ENCODE measurements at regions not wholly inside any gene's neighbourhood (a gene's known extent, or its start where the extent isn't known, plus 50 kb on each side); places are given as distances from the start of the nearest gene placed in this dataset.
"Not testable (repeated sequence)": the region's sequence is repeated elsewhere in the genome, so short reads cannot be mapped to it uniquely, and the experiment has no call there.

- TF ChIP-seq JUND (IDR thresholded peaks at IDR 0.05; ENCODE audit: low read depth) = no peak
- in situ Hi-C loops (cut with HindIII; ENCODE audit: low pct_unique_long_range_greater_than_20kb, low sequenced_read_pairs) = no loop called here
- DNase-seq (ENCODE audit: low read depth in 1 of 2, low spot score in 1 of 2) = no peak
Measured at GRCh38 chr21:38088916-38089762, 167.7 kb upstream of the KCNJ15 start.

DNA sequence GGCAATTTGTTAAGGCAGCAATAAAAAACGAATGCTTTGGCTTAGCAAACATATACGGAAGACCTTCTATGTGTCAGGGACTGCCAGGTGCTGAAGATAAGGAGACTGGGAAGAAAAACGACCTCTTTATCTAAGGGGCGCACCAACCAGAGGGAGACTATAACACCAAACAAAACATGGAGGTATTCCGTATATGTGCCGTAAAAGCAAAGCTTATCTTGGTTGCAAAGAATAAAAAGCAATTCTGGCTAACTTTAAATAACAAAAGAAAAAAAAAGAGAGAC, 167.1 kb upstream of the KCNJ15 start:
- no peak for TF ChIP-seq JUND (IDR thresholded peaks at IDR 0.05; ENCODE audit: low read depth)
- no peak for DNase-seq (ENCODE audit: low read depth in 1 of 2, low spot score in 1 of 2)

DNA sequence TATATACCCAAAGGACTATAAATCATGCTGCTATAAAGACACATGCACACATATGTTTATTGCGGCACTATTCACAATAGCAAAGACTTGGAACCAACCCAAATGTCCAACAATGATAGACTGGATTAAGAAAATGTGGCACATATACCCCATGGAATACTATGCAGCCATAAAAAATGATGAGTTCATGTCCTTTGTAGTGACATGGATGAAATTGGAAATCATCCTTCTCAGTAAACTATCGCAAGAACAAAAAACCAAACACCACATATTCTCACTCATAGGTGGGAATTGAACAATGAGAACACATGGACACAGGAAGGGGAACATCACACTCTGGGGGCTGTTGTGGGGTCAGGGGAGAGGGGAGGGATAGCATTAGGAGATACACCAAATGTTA, 165.7 kb upstream of the KCNJ15 start:
- DNase-seq (ENCODE audit: low read depth in 1 of 2, low spot score in 1 of 2); in situ Hi-C loops (cut with HindIII; ENCODE audit: low pct_unique_long_range_greater_than_20kb, low sequenced_read_pairs): not testable (repeated sequence)

More for the DNA sequence above, 167.1 kb upstream of the KCNJ15 start:
- in situ Hi-C loops (cut with HindIII; ENCODE audit: low pct_unique_long_range_greater_than_20kb, low sequenced_read_pairs) = no loop called here

DNA sequence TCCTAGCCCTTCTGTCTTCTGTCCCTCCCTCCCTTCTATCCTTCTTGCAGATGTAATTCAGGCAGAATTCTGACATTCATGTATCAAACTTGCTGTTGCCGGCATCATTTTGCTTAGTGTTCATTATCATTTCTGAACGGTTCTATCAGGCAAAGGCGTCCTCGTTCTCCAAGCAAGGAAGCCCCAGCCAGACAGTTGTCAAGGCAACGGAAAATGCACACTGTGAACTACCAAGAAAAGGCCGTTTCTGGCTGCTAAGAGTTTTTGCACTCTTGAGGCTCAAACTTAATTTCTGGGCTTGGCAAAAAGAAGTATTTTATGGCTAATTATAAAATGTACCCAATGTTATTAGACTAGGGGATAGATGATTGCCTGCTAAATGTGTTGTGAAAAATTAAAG, 164.7 kb upstream of the KCNJ15 start:
- DNase-seq (ENCODE audit: low read depth in 1 of 2, low spot score in 1 of 2) = no peak
- TF ChIP-seq JUND (IDR thresholded peaks at IDR 0.05; ENCODE audit: low read depth) = no peak
- in situ Hi-C loops (cut with HindIII; ENCODE audit: low pct_unique_long_range_greater_than_20kb, low sequenced_read_pairs) = no loop called here

DNA sequence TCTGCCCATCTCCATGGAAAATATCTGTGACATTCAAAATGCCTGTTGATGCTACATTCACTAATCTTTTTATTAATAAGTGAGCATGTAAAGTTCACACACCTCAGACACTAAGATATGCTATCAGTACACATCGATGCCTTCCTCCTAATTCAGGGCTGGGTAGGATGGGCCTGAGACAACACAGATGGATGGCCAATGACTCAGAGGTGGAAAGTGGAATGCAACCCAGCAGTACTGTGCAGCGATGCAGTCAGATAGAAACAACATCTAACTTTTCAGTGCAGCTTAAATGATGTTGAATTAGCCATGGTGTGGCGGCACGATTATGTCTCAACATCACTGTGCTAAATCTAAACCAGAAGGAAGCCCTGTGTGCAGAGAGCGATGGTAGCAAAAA, 161.6 kb upstream of the KCNJ15 start:
- in situ Hi-C loops (cut with HindIII; ENCODE audit: low pct_unique_long_range_greater_than_20kb, low sequenced_read_pairs) = no loop called here
- no peak for TF ChIP-seq JUND (IDR thresholded peaks at IDR 0.05; ENCODE audit: low read depth)

GRCh38 chr21:38097789-38098188, 159.0 kb upstream of the KCNJ15 start:
- TF ChIP-seq JUND (IDR thresholded peaks at IDR 0.05; ENCODE audit: low read depth) = no peak

More for the DNA sequence above, 161.6 kb upstream of the KCNJ15 start:
- no peak for DNase-seq (ENCODE audit: low read depth in 1 of 2, low spot score in 1 of 2)

GRCh38 chr21:38112219-38112789, 144.5 kb upstream of the KCNJ15 start:
- TF ChIP-seq JUND (IDR thresholded peaks at IDR 0.05; ENCODE audit: low read depth) = no peak
- in situ Hi-C loops (cut with HindIII; ENCODE audit: low pct_unique_long_range_greater_than_20kb, low sequenced_read_pairs) = no loop called here
- DNase-seq (ENCODE audit: low read depth in 1 of 2, low spot score in 1 of 2) = no peak

More at GRCh38 chr21:38097789-38098188, 159.0 kb upstream of the KCNJ15 start:
- DNase-seq (ENCODE audit: low read depth in 1 of 2, low spot score in 1 of 2) = no peak
- in situ Hi-C loops (cut with HindIII; ENCODE audit: low pct_unique_long_range_greater_than_20kb, low sequenced_read_pairs) = no loop called here

DNA sequence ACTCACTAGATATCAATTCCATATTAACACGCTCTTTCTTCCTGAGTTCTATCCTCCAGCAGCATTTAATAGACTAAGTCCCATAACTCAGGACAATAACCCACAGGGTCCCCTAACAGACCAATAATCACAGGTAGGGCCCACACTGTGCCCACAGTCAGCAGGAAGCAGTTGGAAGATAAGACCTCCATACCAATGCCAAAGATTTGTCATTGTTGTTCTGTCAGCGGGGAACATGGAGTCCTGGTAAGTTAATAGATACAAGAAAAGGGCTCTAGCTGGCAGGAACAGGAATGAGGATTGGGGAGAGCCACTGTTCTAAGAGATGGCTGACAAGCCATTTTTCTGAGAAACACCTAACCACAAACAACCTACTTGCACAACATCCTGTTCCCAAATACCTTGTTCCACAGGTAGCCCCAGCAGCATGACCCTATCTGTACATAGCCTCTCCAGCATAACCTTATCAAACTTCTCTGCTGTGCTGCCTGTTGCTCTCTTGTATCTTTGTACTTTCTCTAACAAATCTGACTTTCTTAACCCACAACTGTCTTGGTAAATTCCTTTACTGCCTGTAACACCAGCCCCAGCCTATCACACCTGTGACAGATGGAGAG, 142.0 kb upstream of the KCNJ15 start:
- DNase-seq (ENCODE audit: low read depth in 1 of 2, low spot score in 1 of 2) = no peak
- TF ChIP-seq JUND (IDR thresholded peaks at IDR 0.05; ENCODE audit: low read depth) = no peak
- in situ Hi-C loops (cut with HindIII; ENCODE audit: low pct_unique_long_range_greater_than_20kb, low sequenced_read_pairs) = no loop called here

DNA sequence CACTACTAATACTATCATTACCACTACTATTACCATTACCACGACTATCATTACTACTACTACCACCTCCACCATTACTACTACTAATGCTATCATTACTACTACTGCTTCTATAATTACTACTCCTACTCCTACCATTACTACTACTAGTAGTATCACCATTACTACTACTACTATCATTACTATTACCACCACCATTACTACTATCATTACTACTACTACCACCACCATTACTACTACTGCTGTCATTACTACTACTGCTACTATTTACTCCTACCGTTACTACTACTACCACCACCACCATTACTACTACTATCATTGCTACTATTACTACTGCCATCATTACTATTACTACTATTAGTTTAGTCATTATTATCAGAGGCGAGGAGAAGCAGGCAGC, 140.9 kb upstream of the KCNJ15 start:
- no peak for TF ChIP-seq JUND (IDR thresholded peaks at IDR 0.05; ENCODE audit: low read depth)
- no peak for DNase-seq (ENCODE audit: low read depth in 1 of 2, low spot score in 1 of 2)
- in situ Hi-C loops (cut with HindIII; ENCODE audit: low pct_unique_long_range_greater_than_20kb, low sequenced_read_pairs) = no loop called here

- in situ Hi-C loops (cut with HindIII; ENCODE audit: low pct_unique_long_range_greater_than_20kb, low sequenced_read_pairs) = no loop called here
- DNase-seq (ENCODE audit: low read depth in 1 of 2, low spot score in 1 of 2) = no peak
- no peak for TF ChIP-seq JUND (IDR thresholded peaks at IDR 0.05; ENCODE audit: low read depth)
Measured at GRCh38 chr21:38119793-38120192, 137.0 kb upstream of the KCNJ15 start.

DNA sequence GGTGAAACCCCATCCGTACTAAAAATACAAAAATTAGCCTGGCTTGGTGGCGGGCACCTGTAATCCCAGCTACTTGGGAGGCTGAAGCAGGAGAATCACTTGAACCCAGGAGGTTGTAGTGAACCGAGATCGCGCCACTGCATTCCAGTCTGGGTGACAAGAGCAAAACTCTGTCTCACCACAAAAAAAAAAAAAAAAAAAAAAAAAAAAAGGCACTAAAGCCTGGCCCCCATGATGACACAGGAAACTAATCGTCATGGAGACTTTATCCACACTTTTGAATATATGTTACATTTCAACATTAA, 136.2 kb upstream of the KCNJ15 start:
- in situ Hi-C loops (cut with HindIII; ENCODE audit: low pct_unique_long_range_greater_than_20kb, low sequenced_read_pairs); DNase-seq (ENCODE audit: low read depth in 1 of 2, low spot score in 1 of 2): not testable (repeated sequence)

GRCh38 chr21:38120984-38121855, 135.6 kb upstream of the KCNJ15 start:
- TF ChIP-seq JUND (IDR thresholded peaks at IDR 0.05; ENCODE audit: low read depth) = no peak
- in situ Hi-C loops (cut with HindIII; ENCODE audit: low pct_unique_long_range_greater_than_20kb, low sequenced_read_pairs) = no loop called here
- DNase-seq (ENCODE audit: low read depth in 1 of 2, low spot score in 1 of 2) = peak in 1 of 2 experiments; percentile 51

Measured in T47D (cell line).